ENCODE measurements at regions not wholly inside any gene's neighbourhood (a gene's known extent, or its start where the extent isn't known, plus 50 kb on each side); places are given as distances from the start of the nearest gene placed in this dataset.
A peak's percentile ranks its signal among the peaks of the same experiment; 100 is the strongest.

GRCh38 chr7:94054130-94054529, 50.0 kb upstream of the BET1 start:
- DNase-seq (ENCODE audit: low read depth), result no peak

DNA sequence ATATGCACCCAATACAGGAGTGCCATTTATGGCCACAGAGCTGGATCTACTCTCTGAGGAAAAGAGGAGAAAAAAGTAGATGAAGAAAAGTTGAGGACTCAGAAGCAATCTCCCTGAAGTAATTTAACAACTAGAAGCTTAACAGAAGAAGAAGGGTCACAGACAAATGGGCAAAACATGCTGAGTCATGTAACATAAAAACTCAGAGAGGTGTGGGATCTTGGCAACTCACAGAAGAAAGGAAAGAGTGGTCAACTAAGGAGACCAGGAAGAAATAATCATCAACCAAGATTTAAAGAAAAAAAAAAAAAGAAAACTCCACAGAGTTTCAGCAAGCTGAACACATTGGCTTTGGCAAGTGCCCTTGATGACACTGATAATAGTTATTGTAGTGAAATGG, 51.8 kb upstream of the BET1 start:
- no peak for DNase-seq (ENCODE audit: low read depth)

GRCh38 chr7:94056796-94057207, 52.6 kb upstream of the BET1 start:
- peak; percentile 87 for DNase-seq (ENCODE audit: low read depth)

GRCh38 chr7:94057955-94058354, 53.8 kb upstream of the BET1 start:
- DNase-seq (ENCODE audit: low read depth), result no peak

DNA sequence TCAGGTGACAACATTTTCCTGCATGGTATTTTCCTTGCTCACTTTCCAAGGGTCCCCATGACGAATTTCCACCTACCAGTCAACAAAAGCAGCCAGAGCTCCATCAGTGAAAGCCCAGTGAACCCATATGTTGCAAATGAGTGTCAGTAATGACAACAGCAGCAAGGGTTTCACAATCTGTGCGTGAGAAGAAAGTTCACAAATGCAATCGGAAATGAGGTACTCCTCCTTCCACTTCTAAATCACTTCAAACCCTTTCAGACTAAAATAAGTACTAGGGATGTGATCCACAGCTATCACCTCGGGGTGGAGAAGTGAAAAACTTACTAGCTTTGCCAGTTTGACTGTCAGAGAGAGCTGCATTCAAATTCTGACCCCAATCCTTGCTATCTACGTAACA, 55.6 kb upstream of the BET1 start:
- DNase-seq (ENCODE audit: low read depth), result no peak

- DNase-seq (ENCODE audit: low read depth), result peak; percentile 76
Measured at GRCh38 chr7:94060752-94061151, 56.6 kb upstream of the BET1 start.

- no peak for DNase-seq (ENCODE audit: low read depth)
Measured at GRCh38 chr7:94061326-94061725, 57.2 kb upstream of the BET1 start.

- DNase-seq (ENCODE audit: low read depth), result no peak
Measured at GRCh38 chr7:94062372-94062771, 58.2 kb upstream of the BET1 start.

GRCh38 chr7:94064541-94065191, 60.5 kb upstream of the BET1 start:
- DNase-seq (ENCODE audit: low read depth), result peak; percentile 57

GRCh38 chr7:94067047-94067446, 62.9 kb upstream of the BET1 start:
- no peak for DNase-seq (ENCODE audit: low read depth)

- DNase-seq (ENCODE audit: low read depth), result no peak
Measured at GRCh38 chr7:94067506-94067905, 63.4 kb upstream of the BET1 start.

- peak; percentile 61 for DNase-seq (ENCODE audit: low read depth)
Measured at GRCh38 chr7:94069162-94069739, 65.1 kb upstream of the BET1 start.

DNA sequence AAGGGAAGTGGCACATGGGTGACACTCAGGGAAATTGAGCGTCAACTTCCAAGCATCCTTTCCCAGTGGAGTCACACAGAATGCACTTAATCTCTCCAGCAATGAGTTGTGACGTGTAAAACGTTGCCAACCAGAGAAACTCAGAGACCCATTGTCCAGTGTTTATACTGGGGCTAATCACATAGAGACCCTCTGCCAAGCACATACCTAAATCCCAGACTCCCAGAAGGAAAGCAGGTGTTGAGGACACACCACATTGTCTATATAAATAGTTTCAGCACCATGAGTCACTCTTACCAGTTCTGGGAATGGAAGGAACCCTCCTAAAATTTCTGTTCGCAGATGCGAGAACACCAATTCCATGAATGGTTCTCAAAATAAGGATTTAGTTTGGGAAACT, 76.4 kb upstream of the BET1 start:
- DNase-seq (ENCODE audit: low read depth), result no peak

- DNase-seq (ENCODE audit: low read depth), result no peak
Measured at GRCh38 chr7:94082126-94082525, 78.0 kb upstream of the BET1 start.

GRCh38 chr7:94087664-94088352, 83.7 kb upstream of the BET1 start:
- DNase-seq (ENCODE audit: low read depth), result peak; percentile 87

- DNase-seq (ENCODE audit: low read depth), result peak; percentile 6
Measured at GRCh38 chr7:94088560-94088959, 84.4 kb upstream of the BET1 start.

DNA sequence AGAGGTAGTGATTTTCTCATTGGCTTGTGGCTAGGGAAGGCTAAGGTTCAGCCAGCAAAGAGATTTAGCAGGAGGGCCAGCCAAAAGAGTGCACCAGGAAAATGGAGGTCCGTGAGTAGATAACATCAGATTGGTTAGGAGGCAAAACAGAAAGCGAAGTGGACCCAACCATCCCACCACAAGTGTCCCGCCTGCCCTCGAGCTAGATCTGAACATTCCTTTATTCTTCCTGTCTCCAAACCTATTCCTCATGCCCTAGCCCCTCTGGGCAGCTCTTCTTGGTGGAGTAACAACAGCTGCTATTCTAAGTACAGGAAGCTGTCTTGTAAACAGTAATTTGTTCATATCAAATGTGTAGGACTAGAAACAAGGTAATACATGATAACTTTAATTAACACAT, 85.7 kb upstream of the BET1 start:
- no peak for DNase-seq (ENCODE audit: low read depth)

GRCh38 chr7:94092980-94093379, 88.8 kb upstream of the BET1 start:
- no peak for DNase-seq (ENCODE audit: low read depth)

DNA sequence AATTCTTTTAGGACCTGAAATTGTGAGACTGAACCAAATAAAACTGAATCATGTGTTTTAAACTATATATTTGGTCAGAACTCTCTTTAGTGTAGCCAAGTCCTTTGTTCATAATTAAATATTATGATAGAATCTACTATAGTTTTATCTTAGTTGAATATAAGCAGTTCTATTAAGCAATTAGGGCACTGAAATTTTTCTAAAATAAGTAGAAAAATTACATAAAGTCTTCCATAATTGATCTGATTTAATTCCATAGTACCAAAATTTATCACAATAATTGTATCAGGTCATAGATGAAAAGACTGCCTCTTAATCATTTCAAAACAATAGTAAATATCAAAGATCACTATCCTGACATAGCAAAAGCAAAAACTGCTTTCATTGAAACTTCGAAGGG, 90.1 kb upstream of the BET1 start:
- no peak for DNase-seq (ENCODE audit: low read depth)

- DNase-seq (ENCODE audit: low read depth), result peak; percentile 22
Measured at GRCh38 chr7:94095316-94096009, 91.3 kb upstream of the BET1 start.

GRCh38 chr7:94099679-94100078, 95.5 kb upstream of the BET1 start:
- no peak for DNase-seq (ENCODE audit: low read depth)

- DNase-seq (ENCODE audit: low read depth), result no peak
Measured at GRCh38 chr7:94100723-94101345, 96.7 kb upstream of the BET1 start.

DNA sequence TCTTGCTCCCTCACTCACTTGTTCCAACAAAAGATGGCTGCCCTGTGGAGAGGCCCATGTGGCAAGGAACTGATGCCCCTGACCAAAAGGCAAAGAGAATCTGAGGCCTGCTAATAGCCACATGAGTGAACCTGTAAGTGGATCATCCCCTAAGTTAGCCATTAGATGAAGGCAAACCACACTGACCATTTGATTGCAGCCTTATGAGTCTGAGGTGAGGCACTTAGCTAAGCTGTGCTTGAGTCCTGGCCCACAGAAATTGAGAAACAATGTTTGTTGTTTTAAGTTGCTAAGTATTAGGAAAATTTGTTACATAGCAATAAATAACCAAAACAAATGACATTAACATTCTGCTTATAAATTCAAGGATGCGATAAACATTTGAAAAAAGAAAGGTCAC, 100.1 kb upstream of the BET1 start:
- no peak for DNase-seq (ENCODE audit: low read depth)
